K562 (cell line): ENCODE measurements at regions not wholly inside any gene's neighbourhood (a gene's known extent, or its start where the extent isn't known, plus 50 kb on each side); places are given as distances from the start of the nearest gene placed in this dataset.

Experiments
- ATAC-seq: fragments of 200-7000 bp; cut with Tn5 transposase; 3 replicates; pipeline ENCODE4 v1.9.1; 2020; ENCODE audit warnings: moderate library complexity
- BruUV-seq: library from RNA; stranded (reverse); fragments of 400-500 nt; replicated peaks from 2 replicates; lab custom pipeline; 2021; lab: Mats Ljungman, UMichigan
- CTCF ChIA-PET: fragments of 300-600 bp; formaldehyde crosslinking; extraction: SDS; loops from one replicate; lab custom pipeline; 2021; ENCODE audit warnings: low intra/inter-chr PET ratio; lab: Yijun Ruan, JAX
- POLR2A ChIA-PET: fragments of 300-600, 350-650 bp; sonication (Branson Sonifier 250); formaldehyde crosslinking; extraction: SDS; loops from one replicate; lab custom pipeline; 2021; ENCODE audit warnings: antibody characterized with exemption, inconsistent platforms; lab: Yijun Ruan, JAX
- DNase-seq, 4 experiments: peaks; one replicate each; pipeline versions ENCODE4 v3.0.0 to v3.0.0-alpha.2; 2011 to 2018; ENCODE audit warnings: low spot score in 3 of 4, mixed read lengths in 3 of 4; ENCODE audit errors: extremely low read depth in 1 of 4
- FAIRE-seq: peaks from 2 replicates; lab custom pipeline; 2011; peaks lifted over from hg19 to GRCh38; lab: Jason Lieb, UNC
- H2AFZ ChIP-seq: 2 replicates; pipeline ENCODE4 v1.6.0; 2011; ENCODE audit warnings: low read depth, low read length, control low read depth, inconsistent platforms
- H3K27ac ChIP-seq: fragments of 200-600 bp; 3 replicates; pipeline ENCODE4 v1.8.0; 2011; ENCODE audit warnings: low read depth, mild to moderate bottlenecking, control low read depth, inconsistent platforms, low read length, moderate library complexity, mixed read lengths; ENCODE audit errors: extremely low read depth
- H3K27me3 ChIP-seq, 2 experiments: fragments of 300-600 bp in 1 of 2; 2 replicates in 1 of 2; 3 replicates in 1 of 2; pipeline versions ENCODE4 v1.6.0 to v1.8.0; 2011; ENCODE audit warnings: inconsistent platforms in 2 of 2, low read length in 2 of 2, mild to moderate bottlenecking in 1 of 2, mixed read lengths in 1 of 2, moderate library complexity in 1 of 2; ENCODE audit not compliant: control insufficient read depth in 2 of 2, insufficient read depth in 2 of 2
- H3K36me3 ChIP-seq: fragments of 300-600 bp; 3 replicates; pipeline ENCODE4 v1.8.0; 2011; ENCODE audit warnings: mild to moderate bottlenecking, low read length, inconsistent platforms; ENCODE audit not compliant: control insufficient read depth, insufficient read depth
- H3K4me1 ChIP-seq, 2 experiments: fragments of 200-600 bp in 1 of 2; replicated peaks in 1 of 2; 2 replicates in 1 of 2; 3 replicates in 1 of 2; pipeline versions ENCODE4 v1.5.1 to v1.8.0; 2011; ENCODE audit warnings: inconsistent platforms in 2 of 2, low read length in 2 of 2, mild to moderate bottlenecking in 1 of 2, mixed read lengths in 1 of 2, moderate library complexity in 1 of 2; ENCODE audit not compliant: control insufficient read depth in 2 of 2, insufficient read depth in 2 of 2
- H3K4me2 ChIP-seq: 2 replicates; pipeline ENCODE4 v1.6.1; 2011; ENCODE audit warnings: low read length, control low read depth, inconsistent platforms, mixed read lengths; ENCODE audit not compliant: insufficient read depth
- H3K4me3 ChIP-seq: fragments of 200-600 bp; sonication (generic), shearing (Covaris generic); 2 replicates; pipeline ENCODE4 v1.5.1; 2016; ENCODE audit warnings: control low read depth, inconsistent platforms
- H3K79me2 ChIP-seq: fragments of 200-600 bp; 3 replicates; pipeline ENCODE4 v1.8.0; 2011; ENCODE audit warnings: low read length, inconsistent platforms; ENCODE audit not compliant: control insufficient read depth, insufficient read depth
- H3K9ac ChIP-seq, 2 experiments: 2 replicates each; pipeline versions ENCODE4 v1.6.0 to v1.6.1; 2011; ENCODE audit warnings: low read depth in 2 of 2, low read length in 2 of 2, control low read depth in 1 of 2, inconsistent platforms in 1 of 2, mild to moderate bottlenecking in 1 of 2, mixed read lengths in 1 of 2; ENCODE audit not compliant: insufficient read depth in 1 of 2
- H3K9me1 ChIP-seq: one replicate; pipeline ENCODE4 v1.6.0; 2011; ENCODE audit warnings: inconsistent platforms, mild to moderate bottlenecking, low read length, moderate library complexity; ENCODE audit not compliant: control insufficient read depth, insufficient read depth
- H3K9me3 ChIP-seq: replicated peaks from 2 replicates; pipeline ENCODE4 v1.5.1; 2011; ENCODE audit warnings: low read depth, low read length, inconsistent platforms; ENCODE audit not compliant: control insufficient read depth, insufficient read depth
- H4K20me1 ChIP-seq: replicated peaks from 2 replicates; pipeline ENCODE4 v1.6.1; 2011; ENCODE audit warnings: low read length, inconsistent platforms, mixed read lengths; ENCODE audit not compliant: control insufficient read depth, insufficient read depth
- ARID2 ChIP-seq: fragments of 450-650 bp; IDR thresholded peaks from 2 replicates; pipeline ENCODE4 v1.6.1; 2017; ENCODE audit warnings: antibody characterized with exemption, mild to moderate bottlenecking
- BACH1 ChIP-seq: fragments of 200-800 bp; sonication (Bioruptor generic); IDR thresholded peaks from 2 replicates; pipeline ENCODE4 v1.6.1; 2016; ENCODE audit warnings: missing genetic modification characterization, missing compliant biosample characterization
- HNRNPLL ChIP-seq: fragments of 200-400 bp; formaldehyde crosslinking; IDR thresholded peaks from 2 replicates; pipeline ENCODE4 v1.6.1; 2017; ENCODE audit warnings: low read length, low read depth, mild to moderate bottlenecking; ENCODE audit not compliant: poor library complexity, severe bottlenecking
- WGBS: fragments of 100-300 bp; shearing (Covaris generic); methylation state at CpG from one replicate; pipeline ENCODE4 v1.1.6; 2016; ENCODE audit warnings: low coverage, mixed read lengths; ENCODE audit not compliant: insufficient coverage; ENCODE audit errors: missing lambda C conversion rate; 5-methylcytosine and 5-hydroxymethylcytosine counted together
- in situ Hi-C: fragments of 300-500 bp; cut with MboI; formaldehyde crosslinking; loops from 4 replicates; pipeline ENCODE4 v1.15.0; 2018; ENCODE audit warnings: inconsistent platforms, mixed read lengths
- intact Hi-C: fragments of 100-400 bp; cut with micrococcal nuclease; formaldehyde crosslinking; loops from 2 replicates; pipeline ENCODE4 v1.14.2; 2022
- TF ChIP-seq, protein P1 (sequence below), 2 experiments: IDR thresholded peaks; 2 replicates each; pipeline ENCODE4 v1.6.1; 2011; ENCODE audit warnings: borderline replicate concordance in 1 of 2, control low read depth in 1 of 2, low read depth in 1 of 2, low read length in 1 of 2, mild to moderate bottlenecking in 1 of 2, mixed read lengths in 1 of 2, moderate library complexity in 1 of 2; ENCODE audit not compliant: insufficient read depth in 1 of 2, insufficient read length in 1 of 2, poor library complexity in 1 of 2, severe bottlenecking in 1 of 2; ENCODE audit errors: extremely low read depth in 1 of 2
- TF ChIP-seq, protein P2 (sequence below): IDR thresholded peaks from 2 replicates; pipeline ENCODE4 v1.6.1; 2011; ENCODE audit not compliant: insufficient read length; ENCODE audit errors: extremely low read depth
- TF ChIP-seq, protein P3 (sequence below): fragments of 250-450 bp; sonication (Bioruptor Pico); IDR thresholded peaks from 2 replicates; pipeline ENCODE4 v1.8.0; 2021; ENCODE audit warnings: borderline replicate concordance, mild to moderate bottlenecking, moderate library complexity; ENCODE audit not compliant: poor library complexity, severe bottlenecking

DNA sequence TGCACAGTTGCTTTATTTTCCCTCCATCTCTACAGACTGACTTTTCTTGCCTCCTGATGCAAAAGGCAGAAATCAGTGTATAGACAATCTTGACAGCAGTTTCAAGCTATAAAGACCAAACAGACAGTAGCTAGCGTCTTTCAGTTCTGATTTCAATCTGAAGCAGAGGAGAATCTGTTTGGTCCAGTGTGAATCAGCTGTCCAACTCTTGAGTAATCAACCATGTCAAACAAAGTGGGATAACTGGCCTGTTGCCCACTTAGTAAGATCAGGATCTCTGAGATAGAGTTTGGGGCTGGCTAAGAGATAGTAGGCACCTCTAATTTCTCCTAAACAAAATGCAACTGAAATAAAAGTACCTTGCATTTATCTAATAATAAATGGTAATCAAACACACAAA, 797.4 kb upstream of the FBXO33 start:
- TF ChIP-seq, protein P1, sequence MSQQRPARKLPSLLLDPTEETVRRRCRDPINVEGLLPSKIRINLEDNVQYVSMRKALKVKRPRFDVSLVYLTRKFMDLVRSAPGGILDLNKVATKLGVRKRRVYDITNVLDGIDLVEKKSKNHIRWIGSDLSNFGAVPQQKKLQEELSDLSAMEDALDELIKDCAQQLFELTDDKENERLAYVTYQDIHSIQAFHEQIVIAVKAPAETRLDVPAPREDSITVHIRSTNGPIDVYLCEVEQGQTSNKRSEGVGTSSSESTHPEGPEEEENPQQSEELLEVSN (IDR thresholded peaks at IDR 0.05; ENCODE audit: borderline replicate concordance in 1 of 2, extremely low read depth in 1 of 2, insufficient read depth in 1 of 2, insufficient read length in 1 of 2, low read depth in 1 of 2, low read length in 1 of 2, poor library complexity in 1 of 2, severe bottlenecking in 1 of 2): no peak
- TF ChIP-seq BACH1 (tag) (no peak), ARID2 (no peak), HNRNPLL (no peak)
- TF ChIP-seq, protein P2, sequence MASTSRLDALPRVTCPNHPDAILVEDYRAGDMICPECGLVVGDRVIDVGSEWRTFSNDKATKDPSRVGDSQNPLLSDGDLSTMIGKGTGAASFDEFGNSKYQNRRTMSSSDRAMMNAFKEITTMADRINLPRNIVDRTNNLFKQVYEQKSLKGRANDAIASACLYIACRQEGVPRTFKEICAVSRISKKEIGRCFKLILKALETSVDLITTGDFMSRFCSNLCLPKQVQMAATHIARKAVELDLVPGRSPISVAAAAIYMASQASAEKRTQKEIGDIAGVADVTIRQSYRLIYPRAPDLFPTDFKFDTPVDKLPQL: no peak
- TF ChIP-seq, protein P3, sequence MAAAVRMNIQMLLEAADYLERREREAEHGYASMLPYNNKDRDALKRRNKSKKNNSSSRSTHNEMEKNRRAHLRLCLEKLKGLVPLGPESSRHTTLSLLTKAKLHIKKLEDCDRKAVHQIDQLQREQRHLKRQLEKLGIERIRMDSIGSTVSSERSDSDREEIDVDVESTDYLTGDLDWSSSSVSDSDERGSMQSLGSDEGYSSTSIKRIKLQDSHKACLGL (CRISPR knock-in tag): no peak
- Histone ChIP-seq H3K9me3 (no peaks in the 10 kb centered on the region), H3K9ac (no peak overlapping the region), H3K27me3 (no peaks in the 10 kb centered on the region), H3K27ac (no peak overlapping the region), H3K4me1 (no peaks in the 10 kb centered on the region), H4K20me1 (no peaks in the 10 kb centered on the region), H3K79me2 (no peaks in the 10 kb centered on the region), H2AFZ (no peak overlapping the region), H3K4me2 (no peak overlapping the region), H3K4me3 (no peak overlapping the region), H3K36me3 (no peaks in the 10 kb centered on the region), H3K9me1 (no peaks in the 10 kb centered on the region)
- ChIA-PET CTCF (no interaction called here), POLR2A (no interaction called here)
- DNase-seq (no peak), ATAC-seq (no peak), FAIRE-seq (no peak)
- intact Hi-C loops: no loop called here
- in situ Hi-C loops: no loop called here
- 0% methylated on average over 1 of the region's 1 CpG for WGBS
- BruUV-seq: no TSS peak
